ENCODE measurements at regions not wholly inside any gene's neighbourhood (a gene's known extent, or its start where the extent isn't known, plus 50 kb on each side); places are given as distances from the start of the nearest gene placed in this dataset.

- Histone ChIP-seq H3K4me3 (no peak overlapping the region), H3K36me3 (no peaks in the 10 kb centered on the region), H3K4me1 (no peaks in the 10 kb centered on the region), H3K9me3 (no peaks in the 10 kb centered on the region), H3K27me3 (no peaks in the 10 kb centered on the region), H3K27ac (no peak overlapping the region)
- intact Hi-C loops (cut with DNase I): no loop called here
- 94% methylated on average over 11 of the region's 11 CpGs for WGBS, 2 donors
- peak in 1 of 6 donors; percentile 30 for DNase-seq
- TF ChIP-seq, protein P1, sequence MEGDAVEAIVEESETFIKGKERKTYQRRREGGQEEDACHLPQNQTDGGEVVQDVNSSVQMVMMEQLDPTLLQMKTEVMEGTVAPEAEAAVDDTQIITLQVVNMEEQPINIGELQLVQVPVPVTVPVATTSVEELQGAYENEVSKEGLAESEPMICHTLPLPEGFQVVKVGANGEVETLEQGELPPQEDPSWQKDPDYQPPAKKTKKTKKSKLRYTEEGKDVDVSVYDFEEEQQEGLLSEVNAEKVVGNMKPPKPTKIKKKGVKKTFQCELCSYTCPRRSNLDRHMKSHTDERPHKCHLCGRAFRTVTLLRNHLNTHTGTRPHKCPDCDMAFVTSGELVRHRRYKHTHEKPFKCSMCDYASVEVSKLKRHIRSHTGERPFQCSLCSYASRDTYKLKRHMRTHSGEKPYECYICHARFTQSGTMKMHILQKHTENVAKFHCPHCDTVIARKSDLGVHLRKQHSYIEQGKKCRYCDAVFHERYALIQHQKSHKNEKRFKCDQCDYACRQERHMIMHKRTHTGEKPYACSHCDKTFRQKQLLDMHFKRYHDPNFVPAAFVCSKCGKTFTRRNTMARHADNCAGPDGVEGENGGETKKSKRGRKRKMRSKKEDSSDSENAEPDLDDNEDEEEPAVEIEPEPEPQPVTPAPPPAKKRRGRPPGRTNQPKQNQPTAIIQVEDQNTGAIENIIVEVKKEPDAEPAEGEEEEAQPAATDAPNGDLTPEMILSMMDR (IDR thresholded peaks at IDR 0.05): no peak
- ATAC-seq: no peak
- FAIRE-seq: no peak
These were observed 230.4 kb upstream of the GSE1 start for GRCh38 chr16:85382717-85383118.

- intact Hi-C loops (cut with DNase I): no loop called here
- no peak for ATAC-seq
- Histone ChIP-seq H3K27me3 (no peaks in the 10 kb centered on the region), H3K9me3 (no peaks in the 10 kb centered on the region), H3K36me3 (no peaks in the 10 kb centered on the region), H3K4me1 (no peaks in the 10 kb centered on the region), H3K27ac (no peak overlapping the region), H3K4me3 (no peak overlapping the region)
- FAIRE-seq: no peak
- TF ChIP-seq, protein P1 (IDR thresholded peaks at IDR 0.05): no peak
- 89 to 91% methylated on average over 19 of the region's 19 CpGs for WGBS, 2 donors
- peak in 3 of 6 donors; percentile 16 to 56 (median 47) for DNase-seq
These were observed 229.0 kb upstream of the GSE1 start for GRCh38 chr16:85383836-85384832.

GRCh38 chr16:85384833-85385462, 228.2 kb upstream of the GSE1 start:
- Histone ChIP-seq H3K36me3 (no peaks in the 10 kb centered on the region), H3K27me3 (no peaks in the 10 kb centered on the region), H3K4me3 (no peak overlapping the region), H3K27ac (no peak overlapping the region), H3K9me3 (no peaks in the 10 kb centered on the region), H3K4me1 (no peaks in the 10 kb centered on the region)
- 85 to 91% methylated on average over 18 to 20 of the region's 20 CpGs for WGBS, 2 donors
- TF ChIP-seq, protein P1 (IDR thresholded peaks at IDR 0.05): no peak
- ATAC-seq (no peak), DNase-seq (peak in 3 of 6 donors; percentile 11 to 62 (median 27)), FAIRE-seq (no peak)
- intact Hi-C loops (cut with DNase I): no loop called here

- no peak for FAIRE-seq
- H3K9me3 ChIP-seq: no peaks in the 10 kb centered on the region
These were observed 227.4 kb upstream of the GSE1 start for GRCh38 chr16:85385463-85386331.

More at GRCh38 chr16:85385463-85386331, 227.4 kb upstream of the GSE1 start:
- H3K36me3 ChIP-seq: no peaks in the 10 kb centered on the region
- ATAC-seq (no peak), DNase-seq (peak in 5 of 6 donors; percentile 6 to 65 (median 31))
- no peaks in the 10 kb centered on the region for H3K4me1 ChIP-seq
- 83% methylated on average over 32 of the region's 32 CpGs for WGBS, 2 donors
- TF ChIP-seq, protein P1 (IDR thresholded peaks at IDR 0.05): no peak
- no peaks in the 10 kb centered on the region for H3K27me3 ChIP-seq
- H3K27ac ChIP-seq: no peak overlapping the region
- intact Hi-C loops (cut with DNase I): no loop called here
- no peak overlapping the region for H3K4me3 ChIP-seq

Measured in pancreas (tissue), 10 donors.